ENCODE measurements at regions not wholly inside any gene's neighbourhood (a gene's known extent, or its start where the extent isn't known, plus 50 kb on each side); places are given as distances from the start of the nearest gene placed in this dataset.
A peak's percentile ranks its signal among the peaks of the same experiment; 100 is the strongest.

GRCh38 chr1:83505148-83505547 lies 493.8 kb downstream of the TTLL7 start:
- no peak for DNase-seq (ENCODE audit: low read depth)
- H3K4me3 ChIP-seq (ENCODE audit: low read depth, low read length) = no peak overlapping the region
- TF ChIP-seq CTCF (IDR thresholded peaks at IDR 0.05; ENCODE audit: insufficient read depth, low read length) = no peak

- TF ChIP-seq CTCF (IDR thresholded peaks at IDR 0.05; ENCODE audit: insufficient read depth, low read length) = no peak
- H3K4me3 ChIP-seq (ENCODE audit: low read depth, low read length) = no peak overlapping the region
- no peak for DNase-seq (ENCODE audit: low read depth)
Observed at GRCh38 chr1:83503153-83503552, 495.8 kb downstream of the TTLL7 start.

DNA sequence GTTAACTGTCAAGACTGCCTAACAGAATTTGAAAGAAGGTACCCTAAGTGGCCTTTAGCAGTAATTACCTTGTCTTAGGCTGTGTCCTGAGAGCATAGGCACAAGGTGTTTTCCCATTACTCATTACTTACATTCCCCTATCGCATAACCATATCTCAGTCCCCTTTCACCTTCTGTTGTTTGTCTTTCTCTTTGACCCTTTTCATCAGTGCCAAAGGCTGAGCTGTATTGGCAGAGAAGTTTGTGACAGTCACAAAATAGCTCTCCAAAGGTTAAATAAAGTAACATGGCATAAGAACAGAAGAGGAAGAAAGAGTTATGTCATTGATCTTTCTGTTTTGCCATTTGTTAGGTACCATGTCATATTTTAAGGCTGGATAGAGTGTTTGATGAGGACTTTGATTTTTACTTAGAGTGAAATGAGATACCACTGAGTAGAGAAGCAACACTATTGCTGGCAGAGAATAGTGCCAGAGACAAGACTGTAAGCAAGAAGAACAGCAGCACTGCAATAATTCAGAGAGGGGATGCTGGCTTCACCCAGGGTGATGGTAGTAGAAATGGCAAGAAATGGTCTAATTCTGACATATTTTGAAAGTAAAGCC lies 497.8 kb downstream of the TTLL7 start:
- H3K4me3 ChIP-seq (ENCODE audit: low read depth, low read length) = no peak overlapping the region
- DNase-seq (ENCODE audit: low read depth) = no peak
- no peak for TF ChIP-seq CTCF (IDR thresholded peaks at IDR 0.05; ENCODE audit: insufficient read depth, low read length)

GRCh38 chr1:83500531-83500930 lies 498.4 kb downstream of the TTLL7 start:
- DNase-seq (ENCODE audit: low read depth) = no peak
- no peak for TF ChIP-seq CTCF (IDR thresholded peaks at IDR 0.05; ENCODE audit: insufficient read depth, low read length)
- no peak overlapping the region for H3K4me3 ChIP-seq (ENCODE audit: low read depth, low read length)

DNA sequence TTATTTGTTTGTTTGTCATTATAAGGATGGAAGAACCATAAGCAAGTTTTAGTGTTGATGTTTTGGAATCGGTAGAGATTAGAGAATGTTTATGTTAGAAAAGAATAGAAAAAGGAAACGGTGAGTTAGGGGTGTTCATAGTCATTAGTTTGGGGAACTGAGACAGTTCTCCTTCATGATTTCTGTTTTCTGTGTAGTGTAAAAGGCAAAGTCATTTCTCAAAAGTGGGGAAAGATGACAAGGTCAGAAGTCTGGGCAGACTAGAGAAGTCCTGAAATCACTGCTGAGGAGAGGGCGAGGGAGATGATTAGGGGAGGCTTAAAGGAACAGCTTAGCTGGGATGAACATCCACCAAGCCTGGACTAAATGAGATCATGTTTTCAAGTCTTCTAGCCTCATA lies 498.9 kb downstream of the TTLL7 start:
- no peak for DNase-seq (ENCODE audit: low read depth)
- TF ChIP-seq CTCF (IDR thresholded peaks at IDR 0.05; ENCODE audit: insufficient read depth, low read length) = no peak

DNA sequence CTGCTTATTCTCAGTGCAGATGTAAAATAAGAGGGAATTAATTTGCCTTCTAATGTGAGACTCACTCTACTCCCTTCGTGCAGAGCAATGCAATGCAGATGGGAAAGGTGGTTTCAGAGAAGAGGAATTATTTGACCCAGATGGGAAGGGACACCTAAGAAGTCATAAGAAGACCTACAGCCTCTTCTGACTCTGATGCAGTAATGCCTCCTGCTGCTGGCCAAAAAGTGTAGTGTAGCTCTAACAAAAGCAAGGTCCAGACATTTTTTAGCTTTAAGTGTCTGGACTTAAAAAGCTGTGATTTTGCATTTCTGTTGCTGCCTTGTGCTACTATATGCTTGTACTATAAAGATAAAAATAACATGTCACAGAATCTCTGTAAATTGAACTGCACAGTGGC lies 501.4 kb downstream of the TTLL7 start:
- DNase-seq (ENCODE audit: low read depth) = peak; percentile 10
- H3K4me3 ChIP-seq (ENCODE audit: low read depth, low read length) = no peak overlapping the region
- TF ChIP-seq CTCF (IDR thresholded peaks at IDR 0.05; ENCODE audit: insufficient read depth, low read length) = peak; percentile 40

More for the DNA sequence above, 498.9 kb downstream of the TTLL7 start:
- no peak overlapping the region for H3K4me3 ChIP-seq (ENCODE audit: low read depth, low read length)

- DNase-seq (ENCODE audit: low read depth) = no peak
- H3K4me3 ChIP-seq (ENCODE audit: low read depth, low read length) = no peak overlapping the region
- TF ChIP-seq CTCF (IDR thresholded peaks at IDR 0.05; ENCODE audit: insufficient read depth, low read length) = no peak
Observed at GRCh38 chr1:83495560-83495959, 503.4 kb downstream of the TTLL7 start.
